ENCODE measurements at regions not wholly inside any gene's neighbourhood (a gene's known extent, or its start where the extent isn't known, plus 50 kb on each side); places are given as distances from the start of the nearest gene placed in this dataset.

GRCh38 chr12:61302282-61302681, 957.9 kb upstream of the USP15 start:
- H3K4me3 Mint-ChIP-seq: no peak overlapping the region
- intact Hi-C loops (cut with micrococcal nuclease): no loop called here
- H3K36me3 Mint-ChIP-seq (ENCODE audit: low read depth): no peaks in the 10 kb centered on the region
- ATAC-seq (no peak), DNase-seq (no peak)
- ChIA-PET CTCF (no interaction called here), POLR2A (interaction anchor here (0.7 kb wide), 1 partner anchor 16 kb away, joined by 3 read pairs; no protein-coding TSS in a partner anchor)
- no peak for TF ChIP-seq CTCF (IDR thresholded peaks at IDR 0.05)
- H3K4me1 Mint-ChIP-seq (ENCODE audit: low read depth): no peaks in the 10 kb centered on the region
- H3K27me3 Mint-ChIP-seq: no peaks in the 10 kb centered on the region
- no peak overlapping the region for H3K27ac Mint-ChIP-seq
- H3K9me3 Mint-ChIP-seq: no peaks in the 10 kb centered on the region

- ATAC-seq (no peak), DNase-seq (no peak)
- Mint-ChIP-seq H3K36me3 (ENCODE audit: low read depth) (no peaks in the 10 kb centered on the region), H3K27ac (no peak overlapping the region), H3K4me1 (ENCODE audit: low read depth) (no peaks in the 10 kb centered on the region), H3K4me3 (no peak overlapping the region), H3K27me3 (no peaks in the 10 kb centered on the region), H3K9me3 (no peaks in the 10 kb centered on the region)
- TF ChIP-seq CTCF (IDR thresholded peaks at IDR 0.05): no peak
- intact Hi-C loops (cut with micrococcal nuclease): no loop called here
- ChIA-PET CTCF (no interaction called here), POLR2A (no interaction called here)
These were observed 952.0 kb upstream of the USP15 start for GRCh38 chr12:61308220-61308619.

GRCh38 chr12:61311413-61311812, 948.8 kb upstream of the USP15 start:
- Mint-ChIP-seq H3K27ac (no peak overlapping the region), H3K9me3 (peaks cover 3% of the 10 kb centered on the region), H3K27me3 (no peaks in the 10 kb centered on the region), H3K4me3 (no peak overlapping the region), H3K36me3 (ENCODE audit: low read depth) (no peaks in the 10 kb centered on the region), H3K4me1 (ENCODE audit: low read depth) (no peaks in the 10 kb centered on the region)
- ChIA-PET CTCF (no interaction called here), POLR2A (no interaction called here)
- intact Hi-C loops (cut with micrococcal nuclease): no loop called here
- no peak for DNase-seq
- no peak for ATAC-seq
- no peak for TF ChIP-seq CTCF (IDR thresholded peaks at IDR 0.05)

GRCh38 chr12:61348871-61349270, 911.3 kb upstream of the USP15 start:
- Mint-ChIP-seq H3K9me3 (no peaks in the 10 kb centered on the region), H3K27me3 (no peaks in the 10 kb centered on the region), H3K27ac (no peak overlapping the region), H3K4me3 (no peak overlapping the region), H3K4me1 (ENCODE audit: low read depth) (no peaks in the 10 kb centered on the region), H3K36me3 (ENCODE audit: low read depth) (no peaks in the 10 kb centered on the region)
- intact Hi-C loops (cut with micrococcal nuclease): no loop called here
- no peak for TF ChIP-seq CTCF (IDR thresholded peaks at IDR 0.05)
- ATAC-seq: no peak
- ChIA-PET POLR2A (no interaction called here), CTCF (no interaction called here)
- no peak for DNase-seq

- DNase-seq: no peak
- ChIA-PET POLR2A (no interaction called here), CTCF (no interaction called here)
- Mint-ChIP-seq H3K27ac (no peak overlapping the region), H3K4me3 (no peak overlapping the region), H3K9me3 (no peaks in the 10 kb centered on the region), H3K4me1 (ENCODE audit: low read depth) (no peaks in the 10 kb centered on the region), H3K36me3 (ENCODE audit: low read depth) (no peaks in the 10 kb centered on the region), H3K27me3 (no peaks in the 10 kb centered on the region)
- intact Hi-C loops (cut with micrococcal nuclease): no loop called here
- TF ChIP-seq CTCF (IDR thresholded peaks at IDR 0.05): no peak
- no peak for ATAC-seq
These were observed 905.1 kb upstream of the USP15 start for GRCh38 chr12:61355105-61355504.
